ENCODE measurements at regions not wholly inside any gene's neighbourhood (a gene's known extent, or its start where the extent isn't known, plus 50 kb on each side); places are given as distances from the start of the nearest gene placed in this dataset.

GRCh38 chr17:79546386-79546785 lies 64.5 kb downstream of the RBFOX3 start:
- intact Hi-C loops (cut with micrococcal nuclease) = no loop called here

GRCh38 chr17:79545251-79546005 lies 65.4 kb downstream of the RBFOX3 start:
- Mint-ChIP-seq H3K4me3 (no peak overlapping the region), H3K36me3 (ENCODE audit: low read depth) (no peaks in the 10 kb centered on the region), H3K4me1 (no peaks in the 10 kb centered on the region), H3K27me3 (no peaks in the 10 kb centered on the region), H3K27ac (no peak overlapping the region), H3K9me3 (no peaks in the 10 kb centered on the region)
- intact Hi-C loops (cut with micrococcal nuclease) = no loop called here
- DNase-seq = no peak

More at GRCh38 chr17:79546386-79546785, 64.5 kb downstream of the RBFOX3 start:
- no peaks in the 10 kb centered on the region for H3K4me1 Mint-ChIP-seq
- H3K27me3 Mint-ChIP-seq = no peaks in the 10 kb centered on the region
- H3K9me3 Mint-ChIP-seq = no peaks in the 10 kb centered on the region
- no peak overlapping the region for H3K27ac Mint-ChIP-seq
- H3K36me3 Mint-ChIP-seq (ENCODE audit: low read depth) = no peaks in the 10 kb centered on the region
- no peak overlapping the region for H3K4me3 Mint-ChIP-seq
- DNase-seq = no peak

- DNase-seq = no peak
- H3K27me3 Mint-ChIP-seq = no peaks in the 10 kb centered on the region
- no peaks in the 10 kb centered on the region for H3K36me3 Mint-ChIP-seq (ENCODE audit: low read depth)
- no peak overlapping the region for H3K4me3 Mint-ChIP-seq
- no peak overlapping the region for H3K27ac Mint-ChIP-seq
- H3K4me1 Mint-ChIP-seq = no peaks in the 10 kb centered on the region
- H3K9me3 Mint-ChIP-seq = no peaks in the 10 kb centered on the region
- intact Hi-C loops (cut with micrococcal nuclease) = no loop called here
Observed at GRCh38 chr17:79544142-79544914, 66.5 kb downstream of the RBFOX3 start.

- no peaks in the 10 kb centered on the region for H3K27me3 Mint-ChIP-seq
- no peaks in the 10 kb centered on the region for H3K4me1 Mint-ChIP-seq
- intact Hi-C loops (cut with micrococcal nuclease) = no loop called here
- H3K4me3 Mint-ChIP-seq = no peak overlapping the region
- DNase-seq = no peak
- no peaks in the 10 kb centered on the region for H3K9me3 Mint-ChIP-seq
- H3K36me3 Mint-ChIP-seq (ENCODE audit: low read depth) = no peaks in the 10 kb centered on the region
- no peak overlapping the region for H3K27ac Mint-ChIP-seq
Observed at GRCh38 chr17:79543531-79543930, 67.3 kb downstream of the RBFOX3 start.

GRCh38 chr17:79542718-79543117 lies 68.1 kb downstream of the RBFOX3 start:
- H3K27me3 Mint-ChIP-seq = no peaks in the 10 kb centered on the region

GRCh38 chr17:79541056-79541850 lies 69.6 kb downstream of the RBFOX3 start:
- Mint-ChIP-seq H3K4me3 (no peak overlapping the region), H3K4me1 (no peaks in the 10 kb centered on the region), H3K9me3 (no peaks in the 10 kb centered on the region), H3K27ac (no peak overlapping the region), H3K36me3 (ENCODE audit: low read depth) (no peaks in the 10 kb centered on the region), H3K27me3 (no peaks in the 10 kb centered on the region)
- intact Hi-C loops (cut with micrococcal nuclease) = no loop called here
- DNase-seq = no peak

More at GRCh38 chr17:79542718-79543117, 68.1 kb downstream of the RBFOX3 start:
- intact Hi-C loops (cut with micrococcal nuclease) = no loop called here
- H3K4me1 Mint-ChIP-seq = no peaks in the 10 kb centered on the region
- DNase-seq = no peak
- H3K4me3 Mint-ChIP-seq = no peak overlapping the region
- H3K36me3 Mint-ChIP-seq (ENCODE audit: low read depth) = no peaks in the 10 kb centered on the region
- H3K9me3 Mint-ChIP-seq = no peaks in the 10 kb centered on the region
- H3K27ac Mint-ChIP-seq = no peak overlapping the region

GRCh38 chr17:79539944-79540705 lies 70.7 kb downstream of the RBFOX3 start:
- Mint-ChIP-seq H3K27me3 (no peaks in the 10 kb centered on the region), H3K4me3 (no peak overlapping the region), H3K9me3 (no peaks in the 10 kb centered on the region), H3K36me3 (ENCODE audit: low read depth) (no peaks in the 10 kb centered on the region), H3K4me1 (no peaks in the 10 kb centered on the region), H3K27ac (no peak overlapping the region)
- DNase-seq = no peak
- intact Hi-C loops (cut with micrococcal nuclease) = no loop called here

- no peaks in the 10 kb centered on the region for H3K4me1 Mint-ChIP-seq
- no peaks in the 10 kb centered on the region for H3K9me3 Mint-ChIP-seq
- intact Hi-C loops (cut with micrococcal nuclease) = no loop called here
- no peaks in the 10 kb centered on the region for H3K27me3 Mint-ChIP-seq
- H3K36me3 Mint-ChIP-seq (ENCODE audit: low read depth) = no peaks in the 10 kb centered on the region
- no peak overlapping the region for H3K27ac Mint-ChIP-seq
- no peak overlapping the region for H3K4me3 Mint-ChIP-seq
- DNase-seq = no peak
Observed at GRCh38 chr17:79538291-79538690, 72.6 kb downstream of the RBFOX3 start.

GRCh38 chr17:79537686-79538085 lies 73.2 kb downstream of the RBFOX3 start:
- intact Hi-C loops (cut with micrococcal nuclease) = no loop called here
- Mint-ChIP-seq H3K9me3 (no peaks in the 10 kb centered on the region), H3K27ac (no peak overlapping the region), H3K4me1 (no peaks in the 10 kb centered on the region), H3K4me3 (no peak overlapping the region), H3K36me3 (ENCODE audit: low read depth) (no peaks in the 10 kb centered on the region), H3K27me3 (no peaks in the 10 kb centered on the region)
- no peak for DNase-seq

- Mint-ChIP-seq H3K36me3 (ENCODE audit: low read depth) (no peaks in the 10 kb centered on the region), H3K4me3 (no peak overlapping the region), H3K27ac (no peak overlapping the region), H3K27me3 (no peaks in the 10 kb centered on the region), H3K4me1 (no peaks in the 10 kb centered on the region), H3K9me3 (no peaks in the 10 kb centered on the region)
- no peak for DNase-seq
- intact Hi-C loops (cut with micrococcal nuclease) = no loop called here
Observed at GRCh38 chr17:79537061-79537460, 73.8 kb downstream of the RBFOX3 start.

- Mint-ChIP-seq H3K36me3 (ENCODE audit: low read depth) (no peaks in the 10 kb centered on the region), H3K27me3 (no peaks in the 10 kb centered on the region)
Observed at GRCh38 chr17:79536212-79536840, 74.5 kb downstream of the RBFOX3 start.

GRCh38 chr17:79535728-79536025 lies 75.2 kb downstream of the RBFOX3 start:
- H3K4me3 Mint-ChIP-seq = no peak overlapping the region

More at GRCh38 chr17:79536212-79536840, 74.5 kb downstream of the RBFOX3 start:
- intact Hi-C loops (cut with micrococcal nuclease) = no loop called here
- DNase-seq = no peak
- Mint-ChIP-seq H3K9me3 (no peaks in the 10 kb centered on the region), H3K4me1 (no peaks in the 10 kb centered on the region), H3K27ac (no peak overlapping the region), H3K4me3 (no peak overlapping the region)

More at GRCh38 chr17:79535728-79536025, 75.2 kb downstream of the RBFOX3 start:
- no peak for DNase-seq
- Mint-ChIP-seq H3K27me3 (no peaks in the 10 kb centered on the region), H3K36me3 (ENCODE audit: low read depth) (no peaks in the 10 kb centered on the region), H3K9me3 (no peaks in the 10 kb centered on the region), H3K27ac (no peak overlapping the region), H3K4me1 (no peaks in the 10 kb centered on the region)
- intact Hi-C loops (cut with micrococcal nuclease) = no loop called here
